ENCODE measurements at regions not wholly inside any gene's neighbourhood (a gene's known extent, or its start where the extent isn't known, plus 50 kb on each side); places are given as distances from the start of the nearest gene placed in this dataset.
A peak's percentile ranks its signal among the peaks of the same experiment; 100 is the strongest.
"Not testable (repeated sequence)": the region's sequence is repeated elsewhere in the genome, so short reads cannot be mapped to it uniquely, and the experiment has no call there.

DNA sequence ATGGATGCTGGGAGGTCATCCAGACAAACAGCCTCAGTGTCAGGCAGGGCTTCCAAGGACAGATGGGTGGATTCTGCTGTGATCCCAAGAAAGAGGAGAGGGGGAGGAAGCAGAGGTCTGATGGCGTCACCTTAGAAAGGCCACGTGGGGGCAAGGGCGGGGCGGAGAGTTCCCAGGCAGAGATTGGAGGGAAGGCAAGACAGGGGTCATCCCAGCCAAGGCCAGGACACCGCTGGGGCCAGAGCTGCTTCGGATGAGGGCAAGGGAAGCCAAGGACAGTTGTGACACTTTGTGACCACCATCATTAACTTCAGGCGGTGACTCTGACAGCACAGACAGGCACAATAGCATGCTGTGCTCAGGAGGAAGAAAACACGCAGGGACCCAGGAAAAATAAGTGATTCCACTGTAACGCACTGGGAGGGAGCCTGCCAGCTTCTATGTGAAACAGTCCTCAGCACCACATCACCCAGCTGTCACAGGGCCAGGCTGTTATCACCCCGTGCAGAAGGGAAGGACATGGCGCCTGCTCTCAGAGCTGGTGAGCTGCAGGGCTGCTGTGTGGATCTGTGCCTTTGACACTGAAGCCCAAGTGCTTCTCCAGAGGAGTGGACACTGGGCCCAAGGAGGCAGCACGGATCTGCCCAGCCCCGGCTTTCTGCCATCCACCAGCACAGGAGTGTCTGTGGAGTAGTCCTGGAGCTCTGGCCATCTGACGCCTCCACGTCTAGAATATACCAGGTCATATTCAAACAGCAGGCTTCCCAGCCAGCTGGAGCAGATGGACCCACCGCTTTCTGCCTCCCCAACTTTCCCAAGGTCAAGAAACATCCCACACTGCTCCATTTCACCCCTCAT is 204.1 kb downstream of the NDUFA10 start:
- no peak for DNase-seq (ENCODE audit: low spot score)
- peaks cover 19% of the 10 kb centered on the region for H3K27me3 Mint-ChIP-seq (ENCODE audit: low read depth)
- no peaks in the 10 kb centered on the region for H3K9me3 Mint-ChIP-seq (ENCODE audit: low read depth)
- no peak overlapping the region for H3K4me3 Mint-ChIP-seq (ENCODE audit: unreplicated experiment)
- no peaks in the 10 kb centered on the region for H3K36me3 Mint-ChIP-seq (ENCODE audit: low read depth)
- TF ChIP-seq, protein P1, sequence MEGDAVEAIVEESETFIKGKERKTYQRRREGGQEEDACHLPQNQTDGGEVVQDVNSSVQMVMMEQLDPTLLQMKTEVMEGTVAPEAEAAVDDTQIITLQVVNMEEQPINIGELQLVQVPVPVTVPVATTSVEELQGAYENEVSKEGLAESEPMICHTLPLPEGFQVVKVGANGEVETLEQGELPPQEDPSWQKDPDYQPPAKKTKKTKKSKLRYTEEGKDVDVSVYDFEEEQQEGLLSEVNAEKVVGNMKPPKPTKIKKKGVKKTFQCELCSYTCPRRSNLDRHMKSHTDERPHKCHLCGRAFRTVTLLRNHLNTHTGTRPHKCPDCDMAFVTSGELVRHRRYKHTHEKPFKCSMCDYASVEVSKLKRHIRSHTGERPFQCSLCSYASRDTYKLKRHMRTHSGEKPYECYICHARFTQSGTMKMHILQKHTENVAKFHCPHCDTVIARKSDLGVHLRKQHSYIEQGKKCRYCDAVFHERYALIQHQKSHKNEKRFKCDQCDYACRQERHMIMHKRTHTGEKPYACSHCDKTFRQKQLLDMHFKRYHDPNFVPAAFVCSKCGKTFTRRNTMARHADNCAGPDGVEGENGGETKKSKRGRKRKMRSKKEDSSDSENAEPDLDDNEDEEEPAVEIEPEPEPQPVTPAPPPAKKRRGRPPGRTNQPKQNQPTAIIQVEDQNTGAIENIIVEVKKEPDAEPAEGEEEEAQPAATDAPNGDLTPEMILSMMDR (IDR thresholded peaks at IDR 0.05) = no peak
- H3K27ac Mint-ChIP-seq (ENCODE audit: unreplicated experiment) = no peak overlapping the region
- H3K4me1 Mint-ChIP-seq (ENCODE audit: low read depth) = no peaks in the 10 kb centered on the region

DNA sequence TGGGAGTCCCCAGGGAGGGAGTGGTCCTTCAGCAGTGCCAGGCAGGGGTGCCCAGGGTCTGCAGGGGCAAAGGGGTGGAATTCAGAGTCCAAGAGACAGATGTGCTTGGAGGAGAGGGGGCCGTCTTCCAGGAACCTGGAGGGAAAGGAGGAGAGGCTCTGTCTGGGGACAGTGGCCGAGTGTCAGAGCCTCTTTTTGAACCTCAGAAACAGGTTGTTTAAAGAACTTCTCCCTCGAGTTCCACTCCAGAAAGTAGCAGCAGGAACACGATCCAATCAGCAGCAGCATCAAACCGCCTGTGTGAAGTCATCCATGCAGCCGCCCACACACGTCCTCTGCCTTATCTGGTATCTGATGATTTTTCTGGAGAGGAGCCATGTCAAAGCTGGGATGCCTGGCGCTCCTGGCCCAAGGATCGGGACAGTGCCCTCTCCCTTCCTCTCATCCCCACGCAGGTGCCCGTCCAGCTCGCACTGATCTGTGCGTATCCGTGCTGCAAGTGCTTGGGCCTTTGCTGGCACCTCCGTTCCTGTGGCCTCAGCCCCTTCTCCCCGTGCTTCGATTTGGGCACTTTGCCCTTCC is 205.1 kb downstream of the NDUFA10 start:
- no peaks in the 10 kb centered on the region for H3K36me3 Mint-ChIP-seq (ENCODE audit: low read depth)
- H3K27me3 Mint-ChIP-seq (ENCODE audit: low read depth) = peaks cover 19% of the 10 kb centered on the region
- no peak overlapping the region for H3K27ac Mint-ChIP-seq (ENCODE audit: unreplicated experiment)
- TF ChIP-seq, protein P1 (IDR thresholded peaks at IDR 0.05) = no peak
- H3K4me1 Mint-ChIP-seq (ENCODE audit: low read depth) = no peaks in the 10 kb centered on the region
- DNase-seq (ENCODE audit: low spot score) = peak; percentile 69
- no peak overlapping the region for H3K4me3 Mint-ChIP-seq (ENCODE audit: unreplicated experiment)
- no peaks in the 10 kb centered on the region for H3K9me3 Mint-ChIP-seq (ENCODE audit: low read depth)

DNA sequence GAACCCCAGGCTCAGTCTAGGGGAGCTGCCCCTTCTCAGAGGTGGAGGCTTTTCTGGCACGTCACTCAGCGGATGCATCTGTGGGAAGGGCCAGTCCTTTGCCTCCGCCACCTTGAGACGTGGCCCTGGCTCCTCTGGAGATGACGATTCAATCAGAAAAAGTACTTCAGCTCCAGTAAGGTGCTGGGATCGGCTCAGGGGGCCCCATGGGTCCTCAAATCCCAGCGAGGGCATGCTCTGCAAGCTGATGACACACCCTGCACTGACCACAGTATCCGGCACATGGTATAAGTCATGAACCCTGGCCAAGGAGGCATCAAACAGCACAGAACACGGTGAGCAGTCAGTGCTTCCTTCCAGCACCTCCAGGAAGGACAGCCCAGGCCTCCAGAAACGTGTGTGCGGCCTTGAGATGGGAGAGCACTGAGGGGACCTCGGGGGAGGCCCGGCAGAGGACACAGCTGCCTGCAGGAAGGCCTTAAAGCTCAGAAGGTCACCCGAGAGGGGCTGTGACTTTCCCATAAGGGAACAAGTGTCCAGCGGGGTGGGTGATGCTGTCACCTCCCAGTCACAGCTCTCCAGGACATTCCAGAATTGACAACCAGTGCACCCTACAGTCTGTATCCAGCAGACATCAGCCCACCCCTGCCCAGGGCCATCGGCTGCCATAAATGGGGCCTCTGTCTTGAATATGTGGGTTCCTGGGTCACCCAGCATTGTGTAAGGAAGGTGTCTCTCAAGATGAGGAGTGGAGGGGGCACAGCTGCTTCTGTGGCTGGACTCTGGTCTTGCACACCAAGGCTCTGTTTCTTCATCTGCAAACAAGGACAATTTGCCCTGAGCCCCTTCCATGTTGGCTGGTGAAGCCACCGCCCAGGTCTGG is 205.8 kb downstream of the NDUFA10 start:
- no peaks in the 10 kb centered on the region for H3K9me3 Mint-ChIP-seq (ENCODE audit: low read depth)
- H3K36me3 Mint-ChIP-seq (ENCODE audit: low read depth) = no peaks in the 10 kb centered on the region
- TF ChIP-seq, protein P1 (IDR thresholded peaks at IDR 0.05) = no peak
- no peaks in the 10 kb centered on the region for H3K4me1 Mint-ChIP-seq (ENCODE audit: low read depth)
- DNase-seq (ENCODE audit: low spot score) = peak; percentile 79
- H3K27me3 Mint-ChIP-seq (ENCODE audit: low read depth) = peaks cover 19% of the 10 kb centered on the region
- H3K4me3 Mint-ChIP-seq (ENCODE audit: unreplicated experiment) = no peak overlapping the region
- no peak overlapping the region for H3K27ac Mint-ChIP-seq (ENCODE audit: unreplicated experiment)

GRCh38 chr2:239818531-239819011 is 206.6 kb downstream of the NDUFA10 start:
- Mint-ChIP-seq H3K27me3 (ENCODE audit: low read depth) (peaks cover 19% of the 10 kb centered on the region), H3K36me3 (ENCODE audit: low read depth) (no peaks in the 10 kb centered on the region), H3K4me3 (ENCODE audit: unreplicated experiment) (no peak overlapping the region), H3K27ac (ENCODE audit: unreplicated experiment) (no peak overlapping the region), H3K9me3 (ENCODE audit: low read depth) (no peaks in the 10 kb centered on the region), H3K4me1 (ENCODE audit: low read depth) (no peaks in the 10 kb centered on the region)
- TF ChIP-seq, protein P1 (IDR thresholded peaks at IDR 0.05) = no peak
- DNase-seq (ENCODE audit: low spot score) = peak; percentile 89

- Mint-ChIP-seq H3K4me1 (ENCODE audit: low read depth) (no peaks in the 10 kb centered on the region), H3K9me3 (ENCODE audit: low read depth) (no peaks in the 10 kb centered on the region), H3K27ac (ENCODE audit: unreplicated experiment) (no peak overlapping the region), H3K36me3 (ENCODE audit: low read depth) (no peaks in the 10 kb centered on the region), H3K4me3 (ENCODE audit: unreplicated experiment) (no peak overlapping the region), H3K27me3 (ENCODE audit: low read depth) (peaks cover 19% of the 10 kb centered on the region)
- no peak for DNase-seq (ENCODE audit: low spot score)
- TF ChIP-seq, protein P1 (IDR thresholded peaks at IDR 0.05) = no peak
Observed at GRCh38 chr2:239818086-239818485, 207.1 kb downstream of the NDUFA10 start.

GRCh38 chr2:239817468-239818031 is 207.6 kb downstream of the NDUFA10 start:
- not testable (repeated sequence) for H3K27ac Mint-ChIP-seq (ENCODE audit: unreplicated experiment); H3K4me1 Mint-ChIP-seq (ENCODE audit: low read depth); H3K4me3 Mint-ChIP-seq (ENCODE audit: unreplicated experiment); H3K36me3 Mint-ChIP-seq (ENCODE audit: low read depth); H3K9me3 Mint-ChIP-seq (ENCODE audit: low read depth); DNase-seq (ENCODE audit: low spot score)
- H3K27me3 Mint-ChIP-seq (ENCODE audit: low read depth) = peaks cover 14% of the 10 kb centered on the region

Data from chondrocyte (in vitro differentiated cells).